ENCODE measurements at regions not wholly inside any gene's neighbourhood (a gene's known extent, or its start where the extent isn't known, plus 50 kb on each side); places are given as distances from the start of the nearest gene placed in this dataset.
"Not testable (repeated sequence)": the region's sequence is repeated elsewhere in the genome, so short reads cannot be mapped to it uniquely, and the experiment has no call there.

- no peaks in the 10 kb centered on the region for H3K9me3 ChIP-seq
- DNase-seq = no peak
- no peak overlapping the region for H3K27ac ChIP-seq
- no peak for TF ChIP-seq CTCF (IDR thresholded peaks at IDR 0.05)
- H3K36me3 ChIP-seq = no peaks in the 10 kb centered on the region
- no peak overlapping the region for H3K4me3 ChIP-seq
- intact Hi-C loops (cut with DNase I; ENCODE audit: low total_unique reads) = no loop called here
- H3K27me3 ChIP-seq = no peaks in the 10 kb centered on the region
- no peaks in the 10 kb centered on the region for H3K4me1 ChIP-seq
These were observed 644.3 kb downstream of the NR2F2 start for GRCh38 chr15:96974761-96975160.

- no peaks in the 10 kb centered on the region for H3K27me3 ChIP-seq
- H3K27ac ChIP-seq = no peak overlapping the region
- no peaks in the 10 kb centered on the region for H3K9me3 ChIP-seq
- DNase-seq = no peak
- no peak overlapping the region for H3K4me3 ChIP-seq
- H3K36me3 ChIP-seq = no peaks in the 10 kb centered on the region
- no peak for TF ChIP-seq CTCF (IDR thresholded peaks at IDR 0.05)
- H3K4me1 ChIP-seq = no peaks in the 10 kb centered on the region
- intact Hi-C loops (cut with DNase I; ENCODE audit: low total_unique reads) = no loop called here
These were observed 647.4 kb downstream of the NR2F2 start for GRCh38 chr15:96977886-96978285.

- intact Hi-C loops (cut with DNase I; ENCODE audit: low total_unique reads) = no loop called here
- no peaks in the 10 kb centered on the region for H3K27me3 ChIP-seq
- no peaks in the 10 kb centered on the region for H3K36me3 ChIP-seq
- H3K4me1 ChIP-seq = no peaks in the 10 kb centered on the region
- H3K27ac ChIP-seq = no peak overlapping the region
- no peak for TF ChIP-seq CTCF (IDR thresholded peaks at IDR 0.05)
- H3K4me3 ChIP-seq = no peak overlapping the region
- H3K9me3 ChIP-seq = no peaks in the 10 kb centered on the region
- no peak for DNase-seq
These were observed 648.5 kb downstream of the NR2F2 start for GRCh38 chr15:96978937-96979473.

GRCh38 chr15:96984121-96984671 is 653.7 kb downstream of the NR2F2 start:
- H3K27me3 ChIP-seq; H3K4me1 ChIP-seq; H3K36me3 ChIP-seq; DNase-seq; intact Hi-C loops (cut with DNase I; ENCODE audit: low total_unique reads); H3K4me3 ChIP-seq; H3K27ac ChIP-seq: not testable (repeated sequence)
- peaks cover 2 to 10% (median 9%) of the 10 kb centered on the region in 3 donors for H3K9me3 ChIP-seq

- Histone ChIP-seq H3K36me3 (no peaks in the 10 kb centered on the region), H3K4me3 (no peak overlapping the region), H3K9me3 (peaks cover 2 to 18% (median 14%) of the 10 kb centered on the region in 3 donors), H3K27ac (no peak overlapping the region), H3K27me3 (no peaks in the 10 kb centered on the region), H3K4me1 (no peaks in the 10 kb centered on the region)
- no peak for TF ChIP-seq CTCF (IDR thresholded peaks at IDR 0.05)
- intact Hi-C loops (cut with DNase I; ENCODE audit: low total_unique reads) = no loop called here
- DNase-seq = no peak
These were observed 662.3 kb downstream of the NR2F2 start for GRCh38 chr15:96992817-96993216.

- Histone ChIP-seq H3K9me3 (peaks cover 0 to 7% (median 0%) of the 10 kb centered on the region in 3 donors), H3K4me1 (no peaks in the 10 kb centered on the region), H3K36me3 (no peaks in the 10 kb centered on the region), H3K27me3 (no peaks in the 10 kb centered on the region), H3K4me3 (no peak overlapping the region), H3K27ac (no peak overlapping the region)
- intact Hi-C loops (cut with DNase I; ENCODE audit: low total_unique reads) = no loop called here
- TF ChIP-seq CTCF (IDR thresholded peaks at IDR 0.05) = no peak
- DNase-seq = no peak
These were observed 667.0 kb downstream of the NR2F2 start for GRCh38 chr15:96997538-96997937.

Data from tibial artery (tissue), 4 donors.